BJ (cell line): ENCODE measurements at regions not wholly inside any gene's neighbourhood (a gene's known extent, or its start where the extent isn't known, plus 50 kb on each side); places are given as distances from the start of the nearest gene placed in this dataset.
"Not testable (repeated sequence)": the region's sequence is repeated elsewhere in the genome, so short reads cannot be mapped to it uniquely, and the experiment has no call there.

Source experiments
- CTCF ChIA-PET: fragments of 350-600 bp; formaldehyde crosslinking; extraction: SDS; loops from one replicate; lab custom pipeline; 2021; ENCODE audit warnings: antibody characterized with exemption, inconsistent platforms; lab: Yijun Ruan, JAX
- POLR2A ChIA-PET: fragments of 300-600 bp; sonication (Branson Sonifier 250); formaldehyde crosslinking; extraction: SDS; loops from one replicate; lab custom pipeline; 2021; ENCODE audit warnings: antibody characterized with exemption; lab: Charles Lee
- DNase-seq: peaks from one replicate; pipeline ENCODE4 v3.0.0-alpha.2; 2011; ENCODE audit warnings: low read depth
- H3K27me3 ChIP-seq: 2 replicates; pipeline ENCODE4 v1.6.0; 2011; ENCODE audit warnings: low read length; ENCODE audit not compliant: control insufficient read depth, insufficient read depth
- H3K36me3 ChIP-seq: 2 replicates; pipeline ENCODE4 v1.5.1; 2011; ENCODE audit warnings: low read length; ENCODE audit not compliant: control insufficient read depth, insufficient read depth
- H3K4me3 ChIP-seq: 2 replicates; pipeline ENCODE4 v1.5.1; 2011; ENCODE audit warnings: low read depth, mild to moderate bottlenecking, control low read depth, low read length
- CTCF ChIP-seq: IDR thresholded peaks from 2 replicates; pipeline ENCODE4 v1.5.1; 2011; ENCODE audit warnings: low read depth, mild to moderate bottlenecking, control low read depth, inconsistent platforms, low read length, moderate library complexity; ENCODE audit not compliant: insufficient read depth

DNA sequence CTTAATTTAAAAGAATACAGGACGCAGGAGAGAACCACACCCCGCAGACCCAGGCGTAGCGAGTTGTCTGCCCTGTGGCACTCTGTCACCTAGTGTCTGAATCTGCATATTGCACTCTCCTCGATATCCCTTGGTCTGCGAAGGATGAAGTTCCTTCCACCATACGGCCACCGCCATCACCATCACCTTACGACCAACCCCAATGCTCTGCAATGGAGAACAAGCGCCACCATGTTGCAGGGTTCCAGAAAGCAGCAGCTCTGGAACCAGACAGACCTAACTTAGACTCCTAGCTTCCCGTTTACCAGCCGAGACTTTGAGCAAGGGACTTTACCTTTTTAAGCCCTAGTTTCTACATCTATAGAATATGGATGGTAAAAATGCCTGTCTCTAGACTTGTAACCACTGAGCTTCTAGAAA lies 77.4 kb upstream of the DMRT1 start:
- peaks cover 2% of the 10 kb centered on the region for H3K27me3 ChIP-seq
- ChIA-PET CTCF (interaction anchor here (0.6 to 6.5 kb wide), 14 partner anchors 8 to 188 kb away, joined by 3 to 86 read pairs (median 4); no protein-coding TSS in a partner anchor), POLR2A (no interaction called here)
- peak; percentile 85 for TF ChIP-seq CTCF
- H3K36me3 ChIP-seq = no peaks in the 10 kb centered on the region
- DNase-seq = no peak
- H3K4me3 ChIP-seq = no peak overlapping the region

DNA sequence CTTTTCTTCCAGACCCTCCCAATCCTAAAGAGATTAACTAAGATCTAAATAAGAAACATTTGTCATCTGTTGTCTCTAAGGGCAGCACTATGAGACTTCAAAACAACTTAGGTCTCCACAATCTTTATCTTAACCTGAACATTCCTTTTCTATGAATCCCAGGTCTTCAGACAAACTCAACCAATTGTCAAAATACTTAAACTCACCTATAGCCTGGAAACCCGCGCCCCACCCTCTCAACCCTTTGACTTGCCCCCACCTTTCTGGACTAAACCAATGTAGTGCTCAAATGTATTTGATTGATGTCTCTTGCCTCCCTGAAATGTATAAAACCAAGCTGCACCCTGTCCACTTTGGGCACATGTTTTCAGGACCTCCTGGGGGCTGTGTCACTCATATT lies 76.5 kb upstream of the DMRT1 start:
- ChIA-PET CTCF (interaction anchor here (0.6 to 6.5 kb wide), 9 partner anchors 8 to 189 kb away, joined by 3 to 86 read pairs (median 4); no protein-coding TSS in a partner anchor), POLR2A (no interaction called here)
- H3K4me3 ChIP-seq = no peak overlapping the region
- TF ChIP-seq CTCF = no peak
- H3K27me3 ChIP-seq = peaks cover 2% of the 10 kb centered on the region
- H3K36me3 ChIP-seq = no peaks in the 10 kb centered on the region
- DNase-seq = no peak

DNA sequence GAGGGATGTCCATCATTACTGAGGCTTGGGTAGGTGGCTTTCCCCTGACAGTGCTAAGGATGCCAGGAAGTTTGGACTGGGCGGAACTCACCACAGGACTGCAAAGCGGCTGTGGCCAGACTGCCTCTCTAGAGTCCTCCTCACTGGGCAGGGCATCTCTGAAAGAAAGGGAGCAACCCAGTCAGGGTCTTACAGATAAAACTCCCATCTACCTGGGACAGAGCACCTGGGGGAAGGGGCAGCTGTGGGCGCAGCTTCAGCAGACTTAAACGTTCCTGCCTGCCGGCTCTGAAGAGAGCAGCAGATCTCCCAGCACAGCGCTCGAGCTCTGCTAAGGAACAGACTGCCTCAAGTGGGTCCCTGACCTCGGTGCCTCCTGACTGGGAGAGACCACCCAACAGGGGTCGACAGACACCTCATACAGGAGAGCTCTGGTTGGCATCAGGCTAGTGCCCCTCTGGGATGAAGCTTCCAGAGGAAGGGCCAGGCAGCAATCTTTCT lies 74.4 kb upstream of the DMRT1 start:
- H3K36me3 ChIP-seq, POLR2A ChIA-PET, H3K27me3 ChIP-seq, H3K4me3 ChIP-seq, DNase-seq: not testable (repeated sequence)
- CTCF ChIA-PET = interaction anchor here (0.5 to 2.0 kb wide), 2 partner anchors 9 to 151 kb away, joined by 3 to 5 read pairs; no protein-coding TSS in a partner anchor

- Histone ChIP-seq H3K36me3 (no peaks in the 10 kb centered on the region), H3K27me3 (no peaks in the 10 kb centered on the region), H3K4me3 (no peak overlapping the region)
- TF ChIP-seq CTCF = no peak
- CTCF ChIA-PET = interaction anchor here (0.6 to 1.6 kb wide), 3 partner anchors 22 to 31 kb away, joined by 3 to 5 read pairs (median 3); no protein-coding TSS in a partner anchor
- DNase-seq = no peak
- POLR2A ChIA-PET = no interaction called here
These were observed 65.4 kb upstream of the DMRT1 start for GRCh38 chr9:776086-776485.

DNA sequence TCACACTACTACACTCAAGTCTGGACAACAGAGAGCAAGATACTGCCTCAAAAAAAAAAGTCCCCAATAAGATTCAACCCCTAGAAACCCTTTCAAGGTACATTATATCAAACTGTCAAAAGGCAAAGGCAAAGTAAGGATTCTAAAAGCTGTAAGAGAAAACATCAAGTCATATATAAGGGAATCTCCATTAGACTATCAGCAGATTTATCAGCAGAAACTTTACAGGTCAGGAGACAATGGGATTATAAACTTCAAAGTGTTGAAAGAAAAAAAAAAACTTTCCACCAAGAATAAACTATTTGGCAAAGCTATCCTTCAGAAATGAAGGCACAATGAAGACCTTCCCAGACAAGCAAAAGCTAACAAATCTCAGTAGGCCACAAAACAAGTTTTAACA lies 63.5 kb upstream of the DMRT1 start:
- no peak for TF ChIP-seq CTCF
- H3K27me3 ChIP-seq = no peaks in the 10 kb centered on the region
- DNase-seq = no peak
- POLR2A ChIA-PET = no interaction called here
- no peak overlapping the region for H3K4me3 ChIP-seq
- no peaks in the 10 kb centered on the region for H3K36me3 ChIP-seq
- CTCF ChIA-PET = interaction anchor here (1.3 to 2.2 kb wide), 3 partner anchors 8 to 15 kb away, joined by 4 to 7 read pairs (median 5); no protein-coding TSS in a partner anchor

DNA sequence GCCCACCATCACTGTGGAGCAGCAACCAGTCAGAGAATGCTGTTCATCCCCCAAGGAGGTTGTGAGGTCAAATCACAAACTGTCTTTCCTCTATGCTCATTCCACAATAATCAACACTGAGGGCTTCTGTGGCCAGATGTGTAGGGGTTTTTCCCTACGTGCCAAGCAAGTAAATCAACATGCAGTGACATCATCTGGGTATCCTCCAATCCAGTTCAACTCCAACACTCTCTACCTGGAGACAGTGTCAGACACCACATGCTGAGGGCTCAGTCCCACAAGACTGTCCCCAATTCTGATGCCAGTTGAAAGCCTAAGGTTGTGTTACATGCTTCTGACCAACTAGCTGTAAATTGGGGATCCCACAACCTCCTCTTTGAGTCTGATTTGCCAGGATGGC lies 57.3 kb upstream of the DMRT1 start:
- no peak for DNase-seq
- TF ChIP-seq CTCF = no peak
- Histone ChIP-seq H3K4me3 (no peak overlapping the region), H3K36me3 (no peaks in the 10 kb centered on the region), H3K27me3 (no peaks in the 10 kb centered on the region)
- POLR2A ChIA-PET = no interaction called here
- CTCF ChIA-PET = interaction anchor here (1.8 kb wide), 1 partner anchor 20 kb away, joined by 4 read pairs; no protein-coding TSS in a partner anchor
